IgD-negative memory B cell (primary cell): ENCODE measurements at regions not wholly inside any gene's neighbourhood (a gene's known extent, or its start where the extent isn't known, plus 50 kb on each side); places are given as distances from the start of the nearest gene placed in this dataset.
"Not testable (repeated sequence)": the region's sequence is repeated elsewhere in the genome, so short reads cannot be mapped to it uniquely, and the experiment has no call there.

Source experiments
- H3K27ac Mint-ChIP-seq, 3 donors: one replicate each; pipeline ENCODE4 v1.8.0; 2020 to 2022; ENCODE audit warnings: mild to moderate bottlenecking in 3 of 3, mixed read lengths in 3 of 3, moderate library complexity in 1 of 3
- H3K27me3 Mint-ChIP-seq: one replicate; pipeline ENCODE4 v1.8.0; 2021; ENCODE audit warnings: mixed read lengths
- H3K36me3 Mint-ChIP-seq: one replicate; pipeline ENCODE4 v1.8.0; 2020; ENCODE audit warnings: mild to moderate bottlenecking, mixed read lengths
- H3K4me1 Mint-ChIP-seq, 3 donors: one replicate each; pipeline ENCODE4 v1.8.0; 2020 to 2022; ENCODE audit warnings: mixed read lengths in 3 of 3, mild to moderate bottlenecking in 1 of 3
- H3K4me3 Mint-ChIP-seq, 4 donors: one replicate each; pipeline ENCODE4 v1.8.0; 2020 to 2022; ENCODE audit warnings: mild to moderate bottlenecking in 4 of 4, mixed read lengths in 4 of 4, moderate library complexity in 3 of 4
- H3K9me3 Mint-ChIP-seq, 3 donors: one replicate each; pipeline ENCODE4 v1.8.0; 2020 to 2021; ENCODE audit warnings: mixed read lengths in 3 of 3, mild to moderate bottlenecking in 1 of 3

DNA sequence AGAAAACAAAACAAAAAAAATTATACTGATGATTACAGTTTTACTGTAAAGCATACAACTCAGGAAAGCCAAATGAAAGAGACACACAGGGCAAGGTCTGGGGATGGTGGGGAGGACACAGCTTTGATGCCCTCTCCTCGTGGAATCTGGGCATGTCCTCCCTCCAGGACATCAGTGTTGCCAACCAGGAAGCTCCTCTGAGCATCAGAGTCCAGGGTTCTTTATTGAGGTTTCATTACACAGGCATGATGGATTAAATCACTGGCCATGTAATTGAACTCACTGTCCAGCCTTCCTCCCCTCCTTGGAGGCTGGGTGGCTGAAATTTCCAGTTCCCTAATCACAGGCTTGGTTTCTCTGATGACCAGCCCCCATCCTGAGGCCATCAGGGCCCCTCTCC is 89.6 kb upstream of the MIER3 start:
- Mint-ChIP-seq H3K4me3 (no peak overlapping the region), H3K27me3 (no peaks in the 10 kb centered on the region), H3K9me3 (no peaks in the 10 kb centered on the region), H3K27ac (no peak overlapping the region), H3K36me3 (no peaks in the 10 kb centered on the region), H3K4me1 (peaks cover 0 to 1% (median 0%) of the 10 kb centered on the region in 3 donors)

DNA sequence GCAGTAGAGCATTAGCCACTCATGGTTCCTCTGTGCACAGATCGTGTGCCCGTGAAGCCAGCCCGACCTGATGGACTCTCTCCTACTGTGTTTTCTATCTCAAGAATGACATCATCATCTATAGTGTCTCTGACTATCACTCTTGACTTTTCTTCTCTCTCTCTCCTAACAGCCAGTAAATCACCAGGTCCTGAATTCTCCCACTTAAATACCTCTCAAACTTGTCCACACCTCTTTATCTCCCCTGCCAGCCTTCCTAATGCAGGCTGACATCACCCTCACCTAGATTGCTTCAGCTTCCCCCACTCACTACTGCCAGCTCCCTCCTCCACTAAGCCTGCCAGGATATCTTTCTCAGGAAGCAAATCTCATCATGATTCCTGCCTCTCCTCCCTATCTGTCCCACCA is 90.6 kb upstream of the MIER3 start:
- Mint-ChIP-seq H3K36me3 (no peaks in the 10 kb centered on the region), H3K27me3 (no peaks in the 10 kb centered on the region), H3K9me3 (no peaks in the 10 kb centered on the region), H3K4me1 (no peaks in the 10 kb centered on the region), H3K27ac (no peak overlapping the region), H3K4me3 (no peak overlapping the region)

DNA sequence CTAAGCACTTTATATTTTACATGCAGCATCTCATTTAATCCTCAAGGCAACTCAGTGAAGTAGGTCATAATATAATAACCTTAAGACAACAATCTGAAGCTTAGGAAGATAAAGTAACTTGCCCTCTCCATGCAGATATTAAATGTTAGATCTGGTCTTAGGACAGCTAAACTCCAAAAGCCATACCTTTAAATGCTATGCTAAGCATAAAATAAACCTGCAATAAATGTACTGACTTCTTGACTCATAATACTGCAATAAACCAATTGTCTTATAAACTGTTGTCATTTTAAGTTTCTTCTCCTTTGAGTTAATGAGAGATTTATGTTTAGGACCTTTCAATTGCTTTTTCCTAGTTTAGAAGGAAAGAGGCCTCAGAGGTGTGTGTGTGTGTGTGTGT is 102.2 kb upstream of the MIER3 start:
- H3K36me3 Mint-ChIP-seq, result peaks cover 2% of the 10 kb centered on the region
- no peak overlapping the region for H3K27ac Mint-ChIP-seq
- no peaks in the 10 kb centered on the region for H3K4me1 Mint-ChIP-seq
- H3K27me3 Mint-ChIP-seq, result peaks cover 6% of the 10 kb centered on the region
- no peaks in the 10 kb centered on the region for H3K9me3 Mint-ChIP-seq
- no peak overlapping the region for H3K4me3 Mint-ChIP-seq

DNA sequence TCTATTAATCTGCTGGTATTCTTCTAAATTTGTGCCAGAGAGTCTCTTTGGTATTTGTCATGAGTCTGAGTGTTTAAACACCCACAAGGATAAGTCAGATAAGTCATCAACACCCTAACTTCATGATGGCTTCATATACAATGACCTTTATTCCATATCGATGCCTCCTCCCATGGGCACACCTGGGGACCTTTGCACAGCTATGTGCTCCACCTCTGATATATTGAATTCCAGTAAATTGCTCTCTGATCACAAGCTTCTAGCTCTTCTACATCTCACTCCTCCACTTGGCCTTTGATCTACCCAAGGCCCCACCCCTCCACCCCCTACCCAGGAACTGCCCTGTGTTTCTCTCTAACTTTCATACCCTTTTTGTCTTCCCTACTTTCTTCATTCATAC is 102.7 kb upstream of the MIER3 start:
- no peak overlapping the region for H3K4me3 Mint-ChIP-seq
- H3K27me3 Mint-ChIP-seq, result peaks cover 3% of the 10 kb centered on the region
- no peaks in the 10 kb centered on the region for H3K9me3 Mint-ChIP-seq
- peaks cover 0 to 2% (median 0%) of the 10 kb centered on the region in 3 donors for H3K4me1 Mint-ChIP-seq
- H3K36me3 Mint-ChIP-seq, result peaks cover 2% of the 10 kb centered on the region
- no peak overlapping the region for H3K27ac Mint-ChIP-seq

DNA sequence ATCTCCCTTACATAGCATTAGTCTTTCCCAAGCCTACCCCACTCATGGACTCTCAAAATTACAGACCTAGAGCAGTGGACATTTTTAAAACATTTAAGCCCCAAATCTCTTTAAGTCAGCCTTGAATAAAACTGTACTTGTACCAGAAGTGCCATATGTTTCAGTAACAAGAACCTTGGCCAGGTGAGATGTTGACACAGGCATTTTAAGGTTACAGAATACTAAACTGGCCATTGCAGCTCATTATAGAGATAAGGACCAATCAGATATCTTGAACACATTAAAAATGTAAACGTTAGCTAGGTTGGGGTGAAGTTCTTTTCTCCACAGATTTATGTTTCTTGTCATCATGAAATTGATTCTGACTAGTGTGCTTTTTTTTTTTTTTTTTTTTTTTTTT is 103.8 kb upstream of the MIER3 start:
- Mint-ChIP-seq H3K4me3 (no peak overlapping the region), H3K27ac (no peak overlapping the region), H3K4me1 (peaks cover 0 to 2% (median 0%) of the 10 kb centered on the region in 3 donors), H3K27me3 (peaks cover 4% of the 10 kb centered on the region), H3K36me3 (peaks cover 2% of the 10 kb centered on the region), H3K9me3 (no peaks in the 10 kb centered on the region)

DNA sequence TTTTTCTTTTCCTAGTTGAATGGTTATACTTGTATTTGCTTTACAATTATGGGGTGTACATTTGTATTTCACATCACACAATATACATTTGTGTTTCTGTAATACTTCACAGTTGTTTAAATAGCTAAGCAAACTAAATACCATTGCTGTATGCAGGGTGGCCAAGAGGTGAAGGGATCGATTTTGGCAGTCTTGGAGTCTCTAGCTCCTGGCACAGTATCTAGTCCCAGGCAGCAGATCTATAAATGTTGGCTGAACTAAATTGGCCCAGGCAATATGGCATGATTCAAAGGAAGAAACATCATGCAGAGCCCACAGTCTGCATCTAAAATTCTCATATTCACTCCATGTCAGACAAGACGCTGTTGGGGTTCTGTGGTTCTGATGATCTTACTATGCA is 110.1 kb upstream of the GPBP1 start:
- H3K4me1 Mint-ChIP-seq, result peaks cover 0 to 2% (median 0%) of the 10 kb centered on the region in 3 donors
- H3K27me3 Mint-ChIP-seq, result peaks cover 6% of the 10 kb centered on the region
- H3K27ac Mint-ChIP-seq, result no peak overlapping the region
- H3K36me3 Mint-ChIP-seq, result peaks cover 3% of the 10 kb centered on the region
- H3K9me3 Mint-ChIP-seq, result peaks cover 2 to 9% (median 8%) of the 10 kb centered on the region in 3 donors
- no peak overlapping the region for H3K4me3 Mint-ChIP-seq

DNA sequence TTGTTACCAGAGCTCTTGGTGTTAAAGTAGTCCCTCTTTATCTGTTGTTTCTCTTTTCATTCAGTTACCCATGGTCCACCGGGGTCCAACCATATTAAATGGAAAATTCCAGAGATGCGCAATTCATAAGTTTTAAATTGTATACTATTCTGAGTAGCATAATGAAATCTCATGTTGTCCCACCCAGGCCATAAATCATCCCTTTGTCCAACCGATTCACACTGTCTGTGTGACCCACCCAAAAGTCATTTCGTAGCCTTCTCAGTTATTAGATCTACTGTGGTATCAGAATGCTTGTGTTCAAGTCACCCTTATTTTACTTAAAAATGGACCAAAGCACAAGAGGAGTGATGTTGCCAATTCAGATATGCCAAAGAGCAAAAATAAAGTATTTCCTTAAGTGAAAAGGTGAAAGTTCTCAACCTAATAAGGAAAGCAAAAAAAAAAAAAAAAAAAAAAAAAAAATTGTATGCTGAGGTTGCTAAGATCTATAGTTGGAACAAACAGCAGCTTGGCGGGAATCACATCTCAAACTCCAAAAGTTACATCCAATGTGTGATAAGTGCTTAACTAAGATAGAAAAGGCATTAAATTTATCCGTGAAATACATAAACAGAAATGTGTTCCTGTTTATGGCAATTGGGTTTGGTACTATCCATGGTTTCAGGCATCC is 106.8 kb upstream of the GPBP1 start:
- Mint-ChIP-seq H3K4me1 (no peaks in the 10 kb centered on the region), H3K4me3 (no peak overlapping the region), H3K9me3 (peaks cover 12 to 20% (median 13%) of the 10 kb centered on the region in 3 donors), H3K36me3 (peaks cover 3% of the 10 kb centered on the region), H3K27ac (no peak overlapping the region), H3K27me3 (peaks cover 7% of the 10 kb centered on the region)

DNA sequence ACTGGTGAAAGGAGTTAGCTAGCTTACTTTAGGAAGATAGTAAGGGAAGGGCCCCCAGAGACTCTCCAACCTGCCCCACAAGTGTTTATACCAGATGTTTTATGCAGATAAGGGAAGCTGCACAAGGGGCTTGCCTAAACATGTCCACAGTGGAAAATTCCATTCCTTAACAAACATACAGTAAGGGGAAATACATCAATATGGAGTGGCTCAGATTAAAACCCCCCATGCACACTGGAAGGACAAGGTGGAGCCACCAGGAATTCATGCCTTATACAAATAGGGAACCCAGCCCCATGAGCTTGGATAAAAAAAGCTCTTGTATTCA is 106.3 kb upstream of the GPBP1 start:
- Mint-ChIP-seq H3K27me3 (peaks cover 8% of the 10 kb centered on the region), H3K27ac (no peak overlapping the region), H3K36me3 (peaks cover 3% of the 10 kb centered on the region), H3K9me3 (peaks cover 12 to 20% (median 13%) of the 10 kb centered on the region in 3 donors), H3K4me3 (no peak overlapping the region), H3K4me1 (no peaks in the 10 kb centered on the region)

DNA sequence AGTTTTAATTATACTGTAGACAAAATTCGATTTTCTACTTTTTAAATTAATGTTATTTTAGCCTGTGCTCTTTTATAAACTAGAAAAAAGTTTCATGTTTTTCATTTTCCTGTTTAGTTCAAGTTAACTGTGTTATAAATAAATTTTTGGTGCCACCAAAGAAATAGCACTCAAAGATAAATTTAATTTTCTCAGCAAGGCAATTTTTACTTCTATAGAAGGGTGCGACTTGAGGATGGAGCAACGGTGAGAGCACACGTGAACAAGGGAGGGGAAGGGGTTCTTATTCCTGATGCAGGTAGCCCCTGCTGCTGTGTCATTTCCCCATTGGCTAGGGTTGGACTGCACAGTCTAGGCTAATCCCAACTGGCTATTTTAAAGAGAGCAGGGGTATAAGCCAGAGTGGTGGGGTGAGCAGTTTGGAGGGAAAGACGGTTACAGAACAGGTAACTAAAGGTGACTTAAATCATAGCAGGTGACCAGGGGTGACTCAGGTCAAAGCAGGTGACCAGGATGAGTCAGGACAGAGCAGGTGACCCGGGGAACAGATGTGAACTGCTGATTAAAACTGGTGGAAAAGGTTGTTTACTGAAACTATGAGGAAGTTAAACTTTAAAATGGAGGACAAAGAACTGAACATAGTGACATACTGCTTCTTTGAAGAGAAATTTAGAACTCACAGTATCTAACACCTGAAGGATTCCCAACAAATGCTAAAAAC is 104.6 kb upstream of the GPBP1 start:
- H3K4me1 Mint-ChIP-seq, result no peaks in the 10 kb centered on the region
- peaks cover 4% of the 10 kb centered on the region for H3K36me3 Mint-ChIP-seq
- peaks cover 8% of the 10 kb centered on the region for H3K27me3 Mint-ChIP-seq
- no peak overlapping the region for H3K4me3 Mint-ChIP-seq
- H3K9me3 Mint-ChIP-seq, result peaks cover 12 to 20% (median 15%) of the 10 kb centered on the region in 3 donors
- peak overlapping the region in 1 of 3 donors; percentile 16 for H3K27ac Mint-ChIP-seq

DNA sequence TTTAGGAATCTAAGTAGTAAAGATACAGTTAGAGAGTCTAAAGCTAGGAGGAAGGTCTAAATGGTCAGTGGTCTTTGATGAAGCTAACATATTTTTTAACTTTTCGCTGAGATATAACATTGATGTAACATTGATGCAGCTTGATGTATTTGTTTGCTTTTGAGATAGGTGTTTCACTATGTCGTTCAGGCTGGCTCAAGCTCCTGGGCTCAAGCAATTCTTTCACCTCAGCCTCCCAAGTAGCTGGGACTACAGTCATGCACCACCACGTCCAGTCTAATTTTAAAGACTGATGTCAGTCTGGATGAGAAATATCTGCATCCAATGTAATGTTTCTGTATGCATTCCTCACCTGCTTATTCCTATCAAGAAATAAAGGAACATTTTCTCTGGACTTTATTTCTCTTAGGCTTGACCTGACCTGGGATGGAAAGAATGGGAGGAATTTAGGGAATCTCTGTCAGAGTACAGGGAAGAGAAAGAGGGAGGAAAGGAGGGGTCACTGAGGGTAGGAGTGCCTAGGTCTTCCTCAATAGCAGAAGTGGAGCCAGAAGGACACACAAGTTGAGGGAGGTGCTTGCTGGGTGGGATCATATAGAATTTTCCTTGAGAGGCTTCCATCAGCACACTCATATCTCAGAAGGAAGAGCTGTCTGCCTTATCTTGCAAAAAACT is 101.5 kb upstream of the GPBP1 start:
- Mint-ChIP-seq H3K27ac (no peak overlapping the region), H3K9me3 (peaks cover 9 to 11% (median 11%) of the 10 kb centered on the region in 3 donors), H3K4me1 (no peaks in the 10 kb centered on the region), H3K4me3 (no peak overlapping the region), H3K36me3 (peaks cover 2% of the 10 kb centered on the region), H3K27me3 (peaks cover 5% of the 10 kb centered on the region)

DNA sequence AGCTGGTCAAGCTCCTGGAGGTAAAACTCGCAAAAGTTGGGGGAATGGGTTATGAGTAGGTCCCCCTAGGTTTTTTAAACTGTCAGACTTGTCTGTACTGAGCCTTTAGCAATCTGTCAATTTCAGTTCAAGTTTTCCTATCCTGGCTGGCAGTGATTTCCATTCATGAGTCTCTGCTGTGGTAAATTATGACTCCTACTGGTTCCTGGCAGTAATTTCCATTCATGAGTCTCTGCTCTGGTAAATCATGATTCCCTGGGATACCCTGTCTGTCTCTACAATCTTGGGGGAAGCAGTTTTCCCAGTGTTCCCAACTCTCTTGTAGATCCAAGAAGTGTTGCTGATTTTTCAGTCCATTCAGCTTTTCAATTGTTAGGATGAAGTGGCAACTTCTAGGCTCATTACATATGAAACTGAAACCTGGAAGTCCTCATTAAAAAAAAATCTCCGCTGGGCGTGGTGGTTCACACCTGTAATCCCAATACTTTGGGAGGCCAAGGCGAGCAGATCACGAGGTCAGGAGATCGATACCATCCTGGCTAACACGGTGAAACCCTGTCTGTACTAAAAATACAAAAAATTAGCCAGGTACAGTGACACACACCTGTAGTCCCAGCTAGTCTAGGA is 91.3 kb upstream of the GPBP1 start:
- peaks cover 0 to 7% (median 3%) of the 10 kb centered on the region in 3 donors for H3K9me3 Mint-ChIP-seq
- H3K4me3 Mint-ChIP-seq, result peak overlapping the region in 1 of 4 donors; percentile 29
- peak overlapping the region in 1 of 3 donors; percentile 42 for H3K27ac Mint-ChIP-seq
- peaks cover 14% of the 10 kb centered on the region for H3K27me3 Mint-ChIP-seq
- no peaks in the 10 kb centered on the region for H3K36me3 Mint-ChIP-seq
- H3K4me1 Mint-ChIP-seq, result no peaks in the 10 kb centered on the region

DNA sequence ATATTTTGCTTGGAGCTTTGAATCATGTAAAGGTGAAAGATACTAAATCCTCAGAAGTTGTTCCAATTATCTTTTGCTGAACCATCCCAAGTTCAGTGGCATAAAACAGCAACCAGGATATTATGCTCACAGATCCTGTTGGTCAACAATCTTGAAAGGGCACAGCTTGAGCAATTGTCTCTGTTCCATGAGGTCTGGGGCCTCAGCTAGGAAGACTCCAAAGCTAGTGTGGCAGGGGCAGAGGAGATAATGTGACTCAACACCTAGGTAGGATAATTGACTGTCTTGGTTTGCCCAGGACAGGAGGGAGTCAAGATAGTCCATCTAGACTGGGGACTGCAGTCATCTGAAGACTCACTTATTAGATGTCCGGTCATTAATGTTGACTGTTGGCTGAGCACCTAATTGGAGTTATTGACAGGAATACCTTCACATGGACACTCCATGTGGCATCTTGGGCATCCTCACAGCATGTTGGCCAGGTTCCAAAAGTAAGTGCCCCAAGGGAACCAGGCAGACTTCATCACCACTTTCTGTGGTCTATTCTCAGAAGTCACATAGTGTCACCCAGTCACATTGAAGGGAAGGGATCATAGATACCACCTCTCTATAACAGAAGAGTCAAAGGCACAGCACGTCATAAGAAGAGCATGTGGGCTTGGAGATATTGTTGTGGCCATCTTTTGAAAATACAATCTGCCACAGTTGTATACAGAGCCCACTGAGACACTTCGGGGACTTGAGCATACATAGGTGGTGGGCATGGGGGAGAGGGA is 88.4 kb upstream of the GPBP1 start:
- Mint-ChIP-seq H3K27ac (peak overlapping the region in 1 of 3 donors; percentile 11), H3K9me3 (peaks cover 0 to 3% (median 1%) of the 10 kb centered on the region in 3 donors), H3K27me3 (peaks cover 14% of the 10 kb centered on the region), H3K4me1 (no peaks in the 10 kb centered on the region), H3K4me3 (no peak overlapping the region), H3K36me3 (no peaks in the 10 kb centered on the region)

DNA sequence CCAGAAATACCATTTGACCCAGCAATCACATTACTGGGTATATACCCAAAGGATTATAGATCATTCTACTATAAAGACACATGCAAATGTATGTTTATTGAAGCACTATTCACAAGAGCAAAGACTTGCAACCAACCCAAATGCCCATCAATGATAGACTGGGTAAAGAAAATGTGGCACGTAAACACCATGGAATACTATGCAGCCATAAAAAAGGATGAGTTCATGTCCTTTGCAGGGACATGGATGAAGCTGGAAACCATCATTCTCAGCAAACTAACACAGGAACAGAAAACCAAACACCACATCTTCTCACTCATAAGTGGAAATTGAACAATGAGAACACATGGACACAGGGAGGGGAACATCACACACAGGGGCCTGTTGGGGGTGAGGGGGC is 85.9 kb upstream of the GPBP1 start:
- H3K27me3 Mint-ChIP-seq, result peaks cover 11% of the 10 kb centered on the region
- H3K9me3 Mint-ChIP-seq, H3K27ac Mint-ChIP-seq, H3K36me3 Mint-ChIP-seq, H3K4me1 Mint-ChIP-seq, H3K4me3 Mint-ChIP-seq: not testable (repeated sequence)

DNA sequence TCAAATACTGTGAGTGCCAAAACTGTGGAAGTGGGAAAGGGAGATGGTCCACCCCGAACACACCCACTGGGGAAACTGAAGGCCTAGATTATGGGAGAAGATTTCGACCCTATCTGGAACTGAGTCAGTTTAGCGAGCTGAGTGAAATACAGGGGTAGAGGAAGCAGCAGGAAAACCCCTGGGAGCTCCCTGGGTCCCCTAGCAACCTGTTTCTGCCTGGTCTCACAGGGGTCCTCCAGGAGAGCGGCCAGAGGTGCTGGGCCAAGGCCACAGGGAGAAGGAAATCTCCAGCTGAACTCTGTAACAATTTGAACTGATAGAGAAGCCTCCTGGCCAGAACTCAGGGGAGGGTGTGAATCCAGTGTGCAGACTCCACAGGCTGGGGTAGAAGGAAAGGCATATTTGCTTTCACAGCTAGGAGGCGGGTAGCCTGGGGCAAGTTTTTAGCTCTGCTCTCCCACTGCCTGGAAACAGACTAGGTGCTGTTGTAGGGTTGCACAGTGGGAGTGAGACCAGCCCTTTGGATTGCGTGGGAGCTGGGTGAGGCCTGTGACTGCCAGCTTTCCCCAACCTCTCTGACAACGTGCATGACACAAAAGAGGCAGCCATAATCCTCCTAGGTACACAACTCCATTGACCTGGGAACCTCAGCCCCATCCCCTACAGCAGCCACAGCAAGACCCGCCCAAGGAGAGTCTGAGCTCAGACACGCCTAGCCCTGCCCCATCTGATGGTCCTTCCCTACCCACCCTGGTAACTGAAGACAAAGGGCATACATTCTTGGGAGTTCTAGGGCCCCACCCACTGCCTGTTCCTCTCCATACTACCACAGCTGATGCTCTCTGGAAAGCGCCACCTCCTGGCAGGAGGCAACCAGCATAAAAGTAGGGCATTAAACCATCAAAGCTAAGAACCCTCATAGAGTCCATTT is 78.8 kb upstream of the GPBP1 start:
- Mint-ChIP-seq H3K27ac (peak overlapping the region in 1 of 3 donors; percentile 57), H3K4me1 (peaks cover 0 to 4% (median 4%) of the 10 kb centered on the region in 3 donors), H3K9me3 (peaks cover 11 to 34% (median 20%) of the 10 kb centered on the region in 3 donors), H3K36me3 (peaks cover 2% of the 10 kb centered on the region), H3K4me3 (peak overlapping the region in 2 of 4 donors; percentile 29 to 86), H3K27me3 (no peaks in the 10 kb centered on the region)
